Endothelial cell of umbilical vein (primary cell): ENCODE measurements at regions not wholly inside any gene's neighbourhood (a gene's known extent, or its start where the extent isn't known, plus 50 kb on each side); places are given as distances from the start of the nearest gene placed in this dataset.
"Not testable (repeated sequence)": the region's sequence is repeated elsewhere in the genome, so short reads cannot be mapped to it uniquely, and the experiment has no call there.

ENCODE experiments used
- BruUV-seq: library from RNA; stranded (reverse); fragments of 400-500 nt; replicated peaks from 2 replicates; lab custom pipeline; 2021; lab: Mats Ljungman, UMichigan
- CTCF ChIA-PET: fragments of 300-600, 350-600 bp; sonication (Branson Sonifier 250); formaldehyde crosslinking; loops from one replicate; lab custom pipeline; 2021; ENCODE audit warnings: antibody characterized with exemption, inconsistent platforms; lab: Charles Lee
- POLR2A ChIA-PET: fragments of 300-600, 350-600 bp; sonication (Branson Sonifier 250); formaldehyde crosslinking; loops from one replicate; lab custom pipeline; 2021; ENCODE audit warnings: antibody characterized with exemption, inconsistent platforms; lab: Charles Lee
- DNase-seq: peaks from one replicate; pipeline ENCODE4 v3.0.0-alpha.2; 2011; ENCODE audit warnings: low read depth, low spot score
- FAIRE-seq: peaks from 2 replicates; lab custom pipeline; 2011; peaks lifted over from hg19 to GRCh38; lab: Jason Lieb, UNC
- H2AFZ ChIP-seq: 2 replicates; pipeline ENCODE4 v1.6.0; 2012; ENCODE audit warnings: low read depth, low read length, control low read depth, inconsistent platforms
- H3K27ac ChIP-seq: 2 replicates; pipeline ENCODE4 v1.5.1; 2011; ENCODE audit warnings: low read depth, mild to moderate bottlenecking, control low read depth, low read length, moderate library complexity; ENCODE audit not compliant: insufficient read depth
- H3K27me3 ChIP-seq, 2 experiments: 2 replicates each; pipeline versions ENCODE4 v1.6.0 to v1.6.1; 2011; ENCODE audit warnings: low read length in 2 of 2, mixed read lengths in 1 of 2; ENCODE audit not compliant: control insufficient read depth in 2 of 2, insufficient read depth in 2 of 2
- H3K36me3 ChIP-seq, 2 experiments: 2 replicates in 1 of 2; 3 replicates in 1 of 2; pipeline ENCODE4 v1.5.1; 2011; ENCODE audit warnings: low read length in 2 of 2, mild to moderate bottlenecking in 1 of 2, moderate library complexity in 1 of 2; ENCODE audit not compliant: control insufficient read depth in 2 of 2, insufficient read depth in 2 of 2; ENCODE audit errors: extremely low read depth in 1 of 2
- H3K4me1 ChIP-seq: 3 replicates; pipeline ENCODE4 v1.5.1; 2011; ENCODE audit warnings: mild to moderate bottlenecking, low read length; ENCODE audit not compliant: control insufficient read depth, insufficient read depth; ENCODE audit errors: extremely low read depth
- H3K4me2 ChIP-seq: 2 replicates; pipeline ENCODE4 v1.6.1; 2011; ENCODE audit warnings: low read length, control low read depth, mixed read lengths; ENCODE audit not compliant: insufficient read depth
- H3K4me3 ChIP-seq, 3 experiments: fragments of 200-600 bp in 1 of 3; sonication (generic), shearing (Covaris generic) in 1 of 3; replicated peaks in 1 of 3; 2 replicates each; pipeline ENCODE4 v1.5.1; 2011 to 2016; ENCODE audit warnings: control low read depth in 3 of 3, low read length in 3 of 3, mild to moderate bottlenecking in 2 of 3, inconsistent platforms in 1 of 3, low read depth in 1 of 3, moderate library complexity in 1 of 3; ENCODE audit not compliant: insufficient read depth in 1 of 3
- H3K79me2 ChIP-seq: 2 replicates; pipeline ENCODE4 v1.6.0; 2012; ENCODE audit warnings: low read length, inconsistent platforms; ENCODE audit not compliant: control insufficient read depth, insufficient read depth
- H3K9ac ChIP-seq: replicated peaks from 2 replicates; pipeline ENCODE3; 2011; ENCODE audit warnings: low read length, control low read depth; ENCODE audit not compliant: insufficient read depth; ENCODE audit errors: extremely low read depth
- H3K9me1 ChIP-seq: replicated peaks from 3 replicates; pipeline ENCODE4 v1.6.0; 2011; ENCODE audit warnings: mild to moderate bottlenecking, low read length; ENCODE audit not compliant: control insufficient read depth, insufficient read depth; ENCODE audit errors: extremely low read depth
- H3K9me3 ChIP-seq: replicated peaks from 2 replicates; pipeline ENCODE4 v1.5.1; 2012; ENCODE audit warnings: low read length, inconsistent platforms; ENCODE audit not compliant: control insufficient read depth, insufficient read depth
- H4K20me1 ChIP-seq: replicated peaks from 2 replicates; pipeline ENCODE3; 2011; ENCODE audit warnings: mild to moderate bottlenecking, low read length; ENCODE audit not compliant: control insufficient read depth, insufficient read depth; ENCODE audit errors: extremely low read depth
- JUN ChIP-seq: IDR thresholded peaks from 2 replicates; pipeline ENCODE4 v1.6.1; 2011; ENCODE audit warnings: borderline replicate concordance, low read depth; ENCODE audit not compliant: insufficient read length, insufficient read depth
- POLR2A ChIP-seq: IDR thresholded peaks from 2 replicates; pipeline ENCODE4 v1.6.1; 2012; ENCODE audit warnings: low read depth, mild to moderate bottlenecking, control low read depth, low read length
- POLR2AphosphoS5 ChIP-seq: IDR thresholded peaks from 2 replicates; pipeline ENCODE4 v1.6.1; 2012; ENCODE audit warnings: low read depth, mild to moderate bottlenecking, control low read depth, low read length, moderate library complexity; ENCODE audit not compliant: insufficient read depth
- dilution Hi-C: fragments of 300-500 bp; cut with MboI; formaldehyde crosslinking; loops from one replicate; pipeline ENCODE4 v1.15.0; 2019; ENCODE audit warnings: low sequenced_read_pairs; ENCODE audit not compliant: extremely low pct_ligation_motif_present
- intact Hi-C: fragments of 100-400 bp; cut with micrococcal nuclease; formaldehyde crosslinking; loops from one replicate; pipeline ENCODE4 v1.10.0; 2022

- intact Hi-C loops, result no loop called here
- Histone ChIP-seq H3K4me2 (no peak overlapping the region), H3K36me3 (no peaks in the 10 kb centered on the region), H3K9me3 (no peaks in the 10 kb centered on the region), H3K27ac (no peak overlapping the region), H4K20me1 (no peaks in the 10 kb centered on the region), H3K9me1 (no peaks in the 10 kb centered on the region), H3K4me3 (no peak overlapping the region), H3K27me3 (no peaks in the 10 kb centered on the region), H2AFZ (no peak overlapping the region), H3K4me1 (no peaks in the 10 kb centered on the region), H3K79me2 (no peaks in the 10 kb centered on the region), H3K9ac (no peak overlapping the region)
- TF ChIP-seq JUN (no peak), POLR2AphosphoS5 (no peak), POLR2A (no peak)
- DNase-seq (no peak), FAIRE-seq (no peak)
- no TSS peak for BruUV-seq
- ChIA-PET POLR2A (no interaction called here), CTCF (interaction anchor here (0.9 kb wide), 1 partner anchor 94 kb away, joined by 3 read pairs; no protein-coding TSS in a partner anchor)
- dilution Hi-C loops, result no loop called here
These were observed 112.7 kb upstream of the IQSEC1 start for GRCh38 chr3:13185737-13186434.

- intact Hi-C loops, H2AFZ ChIP-seq, H3K9ac ChIP-seq, H4K20me1 ChIP-seq, H3K9me1 ChIP-seq, H3K4me2 ChIP-seq, H3K4me3 ChIP-seq, DNase-seq, BruUV-seq, dilution Hi-C loops, H3K9me3 ChIP-seq, POLR2A ChIA-PET, H3K27ac ChIP-seq, CTCF ChIA-PET, H3K4me1 ChIP-seq, FAIRE-seq, H3K36me3 ChIP-seq, H3K79me2 ChIP-seq, H3K27me3 ChIP-seq: not testable (repeated sequence)
These were observed 106.5 kb upstream of the IQSEC1 start for GRCh38 chr3:13179582-13180210.
